ENCODE measurements at regions not wholly inside any gene's neighbourhood (a gene's known extent, or its start where the extent isn't known, plus 50 kb on each side); places are given as distances from the start of the nearest gene placed in this dataset.
"Not testable (repeated sequence)": the region's sequence is repeated elsewhere in the genome, so short reads cannot be mapped to it uniquely, and the experiment has no call there.

GRCh38 chr13:109702030-109702597 is 84.3 kb downstream of the IRS2 start:
- H3K4me3 ChIP-seq: not testable (repeated sequence)

DNA sequence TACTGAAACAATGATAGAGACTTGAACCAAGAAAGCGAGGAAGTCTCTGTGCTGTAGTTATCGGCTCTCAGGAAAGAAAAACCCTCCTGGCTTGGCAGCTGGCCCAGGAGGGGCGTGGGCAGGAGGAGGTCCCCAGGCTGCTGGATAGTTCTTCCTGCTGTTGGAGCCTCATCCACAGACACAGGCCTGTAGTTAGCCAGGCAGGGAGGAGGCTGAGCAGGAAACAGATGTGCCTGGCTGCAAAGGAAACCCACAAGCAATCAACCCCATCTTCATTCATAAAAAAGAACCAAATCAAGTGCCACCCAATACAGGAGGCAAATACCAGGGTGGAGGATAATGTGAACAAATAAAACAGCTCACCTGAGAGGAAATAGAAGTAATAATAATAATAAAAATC is 86.2 kb downstream of the IRS2 start:
- Histone ChIP-seq H3K27ac (no peak overlapping the region), H3K4me3 (no peak overlapping the region)
- no peak for TF ChIP-seq CTCF (IDR thresholded peaks at IDR 0.05)
- DNase-seq (ENCODE audit: low spot score): no peak

More at GRCh38 chr13:109702030-109702597, 84.3 kb downstream of the IRS2 start:
- not testable (repeated sequence) for H3K27ac ChIP-seq; DNase-seq (ENCODE audit: low spot score)

- DNase-seq (ENCODE audit: low spot score): no peak
- Histone ChIP-seq H3K4me3 (no peak overlapping the region), H3K27ac (no peak overlapping the region)
- no peak for TF ChIP-seq CTCF (IDR thresholded peaks at IDR 0.05)
Observed at GRCh38 chr13:109699628-109700071, 86.7 kb downstream of the IRS2 start.

GRCh38 chr13:109698779-109699178 is 87.6 kb downstream of the IRS2 start:
- no peak overlapping the region for H3K27ac ChIP-seq
- no peak overlapping the region for H3K4me3 ChIP-seq
- no peak for TF ChIP-seq CTCF (IDR thresholded peaks at IDR 0.05)
- no peak for DNase-seq (ENCODE audit: low spot score)

DNA sequence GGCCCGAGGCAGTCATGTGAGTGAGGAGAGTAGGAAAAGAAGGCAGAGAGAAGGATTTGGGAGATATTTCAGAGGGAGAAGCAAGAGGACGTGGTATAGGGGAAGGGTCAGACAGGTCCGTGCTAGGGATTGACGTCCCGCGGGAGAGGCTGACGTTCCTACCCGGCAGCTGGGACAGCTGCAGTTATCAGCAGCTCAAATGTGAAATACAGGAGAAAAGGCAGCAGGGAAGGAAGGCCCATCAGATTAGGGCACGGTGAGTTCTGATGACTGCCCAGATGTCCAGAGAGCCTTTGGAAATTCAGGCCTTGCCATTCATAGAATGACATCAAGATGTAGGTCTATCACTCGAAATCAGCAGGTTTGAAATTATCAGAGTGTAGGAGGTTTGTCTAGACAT is 88.4 kb downstream of the IRS2 start:
- TF ChIP-seq CTCF (IDR thresholded peaks at IDR 0.05): no peak
- no peak overlapping the region for H3K27ac ChIP-seq
- H3K4me3 ChIP-seq: no peak overlapping the region
- no peak for DNase-seq (ENCODE audit: low spot score)

GRCh38 chr13:109695402-109696190 is 90.8 kb downstream of the IRS2 start:
- TF ChIP-seq CTCF (IDR thresholded peaks at IDR 0.05): no peak
- Histone ChIP-seq H3K27ac (no peak overlapping the region), H3K4me3 (no peak overlapping the region)
- DNase-seq (ENCODE audit: low spot score): no peak

GRCh38 chr13:109694972-109695371 is 91.4 kb downstream of the IRS2 start:
- TF ChIP-seq CTCF (IDR thresholded peaks at IDR 0.05): no peak
- Histone ChIP-seq H3K27ac (no peak overlapping the region), H3K4me3 (no peak overlapping the region)
- DNase-seq (ENCODE audit: low spot score): no peak
